ENCODE measurements at regions not wholly inside any gene's neighbourhood (a gene's known extent, or its start where the extent isn't known, plus 50 kb on each side); places are given as distances from the start of the nearest gene placed in this dataset.

DNA sequence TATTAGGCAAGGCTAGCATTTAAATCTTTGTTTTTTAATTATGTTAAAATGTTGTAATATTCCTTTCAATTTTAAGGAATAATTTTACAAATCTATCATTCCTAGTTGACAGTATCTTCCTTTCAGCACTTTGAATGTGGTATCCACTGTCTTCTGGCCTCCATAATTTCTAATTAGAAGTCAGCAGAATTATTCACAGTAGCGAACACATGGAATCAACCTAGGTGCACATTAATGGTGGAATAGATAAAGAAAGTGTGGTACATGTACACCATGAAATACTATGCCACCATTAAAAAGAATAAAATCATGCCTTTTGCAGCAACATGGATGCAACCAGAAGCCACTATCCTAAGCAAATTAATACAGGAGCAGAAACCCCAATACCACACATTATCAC is 1887.8 kb downstream of the PCDH7 start:
- Histone ChIP-seq H3K4me1 (ENCODE audit: control insufficient read depth in 1 of 2, insufficient read depth in 2 of 2, low read length in 2 of 2) (no peaks in the 10 kb centered on the region), H3K4me3 (ENCODE audit: low read depth in 1 of 2, low read length in 2 of 2) (no peak overlapping the region), H3K27ac (ENCODE audit: low read length) (no peak overlapping the region), H3K27me3 (ENCODE audit: low read depth, low read length) (no peaks in the 10 kb centered on the region), H3K36me3 (ENCODE audit: control insufficient read depth in 1 of 2, insufficient read depth in 2 of 2, low read length in 2 of 2) (no peaks in the 10 kb centered on the region), H3K9me3 (ENCODE audit: control insufficient read depth in 1 of 2, low read length in 2 of 2) (peaks cover 0 to 3% of the 10 kb centered on the region in 2 donors)

DNA sequence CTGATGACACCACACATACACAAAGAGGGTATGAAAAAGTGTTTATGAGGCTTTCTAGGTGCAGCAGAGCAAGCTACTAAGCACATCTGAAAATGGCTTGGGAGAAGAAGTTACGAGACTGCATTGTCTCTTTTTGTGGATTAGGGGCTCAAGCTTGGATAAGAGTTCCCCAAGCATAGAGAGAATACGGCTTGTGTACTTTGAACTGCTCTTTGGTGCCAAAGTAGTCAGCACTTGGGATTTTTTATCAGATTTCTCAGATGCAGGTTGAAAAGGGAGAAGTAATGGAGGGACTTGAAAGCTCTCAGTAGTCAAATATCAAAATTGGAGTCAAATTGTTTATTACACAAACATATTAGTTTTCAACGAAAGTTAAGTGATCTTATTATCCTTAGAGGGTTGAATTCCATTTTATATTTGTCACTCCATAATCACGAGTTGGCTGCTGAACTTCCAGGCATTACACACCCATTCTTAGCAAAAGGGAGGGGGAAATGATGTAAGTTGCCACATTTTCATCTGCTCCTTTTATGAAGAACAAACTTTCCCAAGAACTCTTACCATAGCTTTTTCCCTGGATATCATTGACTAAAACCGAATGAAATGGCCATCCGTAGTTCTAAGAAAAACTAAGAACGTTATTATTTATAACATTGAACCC is 1904.9 kb downstream of the PCDH7 start:
- no peak overlapping the region for H3K27ac ChIP-seq (ENCODE audit: low read length)
- H3K36me3 ChIP-seq (ENCODE audit: control insufficient read depth in 1 of 2, insufficient read depth in 2 of 2, low read length in 2 of 2): no peaks in the 10 kb centered on the region
- peaks cover 0 to 5% of the 10 kb centered on the region in 2 donors for H3K9me3 ChIP-seq (ENCODE audit: control insufficient read depth in 1 of 2, low read length in 2 of 2)

DNA sequence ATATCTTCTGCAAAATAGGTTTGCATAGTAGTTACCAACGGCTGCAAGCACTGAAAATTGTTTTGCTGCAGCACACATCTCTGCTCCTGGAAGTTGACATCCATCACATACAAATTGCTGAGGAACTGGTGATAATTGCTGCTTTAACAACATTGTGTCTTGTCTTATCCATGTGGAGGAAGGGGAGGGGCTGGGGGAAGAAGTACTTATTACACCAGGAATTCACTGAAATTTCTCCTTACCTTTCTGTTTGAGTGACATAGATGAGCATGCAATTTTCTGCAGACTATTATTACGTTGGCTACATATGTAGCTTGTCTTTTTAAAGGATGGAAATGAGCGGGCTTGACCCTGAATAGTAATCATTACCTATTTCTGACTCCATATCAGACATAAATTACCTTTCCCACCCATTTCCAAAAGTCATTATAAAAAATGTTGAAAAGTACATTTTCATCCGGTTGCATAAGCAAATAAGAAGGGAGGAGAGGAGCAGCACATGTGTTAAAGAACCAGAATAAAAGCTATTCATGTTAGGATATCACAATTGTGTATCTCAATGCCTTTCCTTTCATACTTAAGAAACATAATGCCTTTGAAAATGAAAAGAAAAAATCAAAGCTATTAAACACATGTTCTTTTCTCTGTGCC is 1905.6 kb downstream of the PCDH7 start:
- H3K4me1 ChIP-seq (ENCODE audit: control insufficient read depth in 1 of 2, insufficient read depth in 2 of 2, low read length in 2 of 2): no peaks in the 10 kb centered on the region
- H3K27ac ChIP-seq (ENCODE audit: low read length): no peak overlapping the region
- H3K4me3 ChIP-seq (ENCODE audit: low read depth in 1 of 2, low read length in 2 of 2): no peak overlapping the region
- peaks cover 0 to 5% of the 10 kb centered on the region in 2 donors for H3K9me3 ChIP-seq (ENCODE audit: control insufficient read depth in 1 of 2, low read length in 2 of 2)
- H3K36me3 ChIP-seq (ENCODE audit: control insufficient read depth in 1 of 2, insufficient read depth in 2 of 2, low read length in 2 of 2): no peaks in the 10 kb centered on the region
- H3K27me3 ChIP-seq (ENCODE audit: low read depth, low read length): no peaks in the 10 kb centered on the region

More for the DNA sequence above, 1904.9 kb downstream of the PCDH7 start:
- H3K4me3 ChIP-seq (ENCODE audit: low read depth in 1 of 2, low read length in 2 of 2): no peak overlapping the region
- H3K27me3 ChIP-seq (ENCODE audit: low read depth, low read length): no peaks in the 10 kb centered on the region
- H3K4me1 ChIP-seq (ENCODE audit: control insufficient read depth in 1 of 2, insufficient read depth in 2 of 2, low read length in 2 of 2): no peaks in the 10 kb centered on the region

DNA sequence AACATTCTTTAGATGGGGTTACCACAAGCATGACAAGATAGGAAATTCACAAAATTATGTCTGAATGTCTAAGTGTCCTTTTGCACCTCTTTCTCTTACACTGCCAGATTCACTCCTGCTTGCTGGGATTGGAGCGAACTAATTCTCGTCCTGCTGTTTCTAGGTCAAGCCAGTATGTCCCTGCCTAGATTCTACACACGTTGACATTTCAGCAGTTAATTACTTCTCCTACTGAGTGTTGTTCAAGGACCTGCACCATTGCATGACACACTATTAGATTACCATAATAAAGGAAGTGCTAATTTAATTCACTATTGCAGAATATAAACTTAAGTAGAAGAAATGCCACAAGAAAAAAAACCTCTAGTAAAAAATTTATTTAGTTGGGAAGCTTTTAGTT is 1911.7 kb downstream of the PCDH7 start:
- H3K27me3 ChIP-seq (ENCODE audit: low read depth, low read length): no peaks in the 10 kb centered on the region
- H3K27ac ChIP-seq (ENCODE audit: low read length): no peak overlapping the region
- H3K9me3 ChIP-seq (ENCODE audit: control insufficient read depth in 1 of 2, low read length in 2 of 2): peaks cover 0 to 5% of the 10 kb centered on the region in 2 donors
- H3K36me3 ChIP-seq (ENCODE audit: control insufficient read depth in 1 of 2, insufficient read depth in 2 of 2, low read length in 2 of 2): no peaks in the 10 kb centered on the region
- H3K4me3 ChIP-seq (ENCODE audit: low read depth in 1 of 2, low read length in 2 of 2): no peak overlapping the region
- H3K4me1 ChIP-seq (ENCODE audit: control insufficient read depth in 1 of 2, insufficient read depth in 2 of 2, low read length in 2 of 2): no peaks in the 10 kb centered on the region

DNA sequence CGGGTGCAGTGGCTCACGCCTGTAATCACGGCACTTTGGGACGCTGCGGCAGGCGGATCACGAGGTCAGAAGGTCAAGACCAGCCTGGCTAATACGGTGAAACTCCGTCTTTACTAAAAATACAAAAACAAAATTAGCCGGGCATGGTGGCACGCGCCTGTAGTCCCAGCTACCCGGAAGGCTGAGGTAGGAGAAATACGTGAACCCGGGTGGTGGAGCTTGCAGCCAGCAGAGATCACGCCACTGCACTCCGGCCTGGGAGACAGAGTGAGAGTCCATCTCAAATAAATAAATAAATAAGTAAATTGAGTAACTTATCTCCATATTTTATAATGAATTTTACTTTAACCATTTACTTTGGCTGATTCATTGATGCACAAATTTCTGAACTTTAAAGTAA is 1913.3 kb downstream of the PCDH7 start:
- Histone ChIP-seq H3K4me1 (ENCODE audit: control insufficient read depth in 1 of 2, insufficient read depth in 2 of 2, low read length in 2 of 2) (no peaks in the 10 kb centered on the region), H3K27me3 (ENCODE audit: low read depth, low read length) (no peaks in the 10 kb centered on the region), H3K27ac (ENCODE audit: low read length) (no peak overlapping the region), H3K4me3 (ENCODE audit: low read depth in 1 of 2, low read length in 2 of 2) (no peak overlapping the region), H3K36me3 (ENCODE audit: control insufficient read depth in 1 of 2, insufficient read depth in 2 of 2, low read length in 2 of 2) (no peaks in the 10 kb centered on the region), H3K9me3 (ENCODE audit: control insufficient read depth in 1 of 2, low read length in 2 of 2) (peaks cover 0 to 2% of the 10 kb centered on the region in 2 donors)

DNA sequence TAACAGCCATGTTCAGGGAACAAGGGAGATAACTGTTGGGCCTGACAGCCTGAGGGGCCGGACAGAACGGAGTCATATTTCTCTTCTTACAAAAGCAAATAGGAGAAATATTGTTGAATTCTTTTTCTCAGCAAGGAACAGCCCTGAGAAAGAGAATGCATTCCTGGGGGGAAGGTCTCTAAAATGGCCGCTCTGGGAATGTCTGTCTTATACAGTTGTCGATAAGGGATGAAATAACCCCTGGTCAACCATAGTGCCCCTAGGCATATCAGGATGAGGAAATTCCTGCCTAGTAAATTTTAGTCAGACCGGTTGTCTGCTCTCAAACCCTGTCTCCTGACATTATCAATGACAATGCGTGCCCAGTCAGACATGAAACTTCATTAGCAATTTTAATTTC is 1925.5 kb downstream of the PCDH7 start:
- H3K27ac ChIP-seq (ENCODE audit: low read length): no peak overlapping the region
- no peaks in the 10 kb centered on the region for H3K36me3 ChIP-seq (ENCODE audit: control insufficient read depth in 1 of 2, insufficient read depth in 2 of 2, low read length in 2 of 2)
- no peaks in the 10 kb centered on the region for H3K27me3 ChIP-seq (ENCODE audit: low read depth, low read length)

DNA sequence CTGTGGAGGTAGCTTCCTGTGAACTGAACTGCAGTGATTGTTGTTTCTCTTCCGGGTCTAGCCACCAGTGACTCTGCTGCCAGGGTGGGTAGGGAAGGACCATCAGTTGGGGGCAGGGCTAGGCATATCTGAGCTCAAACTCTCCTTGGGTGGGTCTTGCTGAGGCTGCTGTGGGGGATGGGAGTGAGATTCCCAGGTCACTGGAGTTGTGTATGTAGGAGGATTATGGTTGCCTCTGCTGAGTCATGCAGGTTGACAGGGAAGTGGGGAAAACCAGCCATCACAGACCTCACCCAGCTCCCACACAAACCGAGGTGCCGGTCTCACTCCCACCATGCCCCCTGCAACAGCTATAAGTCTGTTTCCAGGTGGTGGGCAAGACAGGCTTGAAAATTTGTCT is 1937.8 kb downstream of the PCDH7 start:
- peaks cover 0 to 9% of the 10 kb centered on the region in 2 donors for H3K9me3 ChIP-seq (ENCODE audit: control insufficient read depth in 1 of 2, low read length in 2 of 2)
- H3K27ac ChIP-seq (ENCODE audit: low read length): no peak overlapping the region
- H3K27me3 ChIP-seq (ENCODE audit: low read depth, low read length): no peaks in the 10 kb centered on the region
- no peak overlapping the region for H3K4me3 ChIP-seq (ENCODE audit: low read depth in 1 of 2, low read length in 2 of 2)
- no peaks in the 10 kb centered on the region for H3K4me1 ChIP-seq (ENCODE audit: control insufficient read depth in 1 of 2, insufficient read depth in 2 of 2, low read length in 2 of 2)
- H3K36me3 ChIP-seq (ENCODE audit: control insufficient read depth in 1 of 2, insufficient read depth in 2 of 2, low read length in 2 of 2): no peaks in the 10 kb centered on the region

More for the DNA sequence above, 1925.5 kb downstream of the PCDH7 start:
- Histone ChIP-seq H3K9me3 (ENCODE audit: control insufficient read depth in 1 of 2, low read length in 2 of 2) (peaks cover 0 to 6% of the 10 kb centered on the region in 2 donors), H3K4me1 (ENCODE audit: control insufficient read depth in 1 of 2, insufficient read depth in 2 of 2, low read length in 2 of 2) (no peaks in the 10 kb centered on the region), H3K4me3 (ENCODE audit: low read depth in 1 of 2, low read length in 2 of 2) (no peak overlapping the region)

DNA sequence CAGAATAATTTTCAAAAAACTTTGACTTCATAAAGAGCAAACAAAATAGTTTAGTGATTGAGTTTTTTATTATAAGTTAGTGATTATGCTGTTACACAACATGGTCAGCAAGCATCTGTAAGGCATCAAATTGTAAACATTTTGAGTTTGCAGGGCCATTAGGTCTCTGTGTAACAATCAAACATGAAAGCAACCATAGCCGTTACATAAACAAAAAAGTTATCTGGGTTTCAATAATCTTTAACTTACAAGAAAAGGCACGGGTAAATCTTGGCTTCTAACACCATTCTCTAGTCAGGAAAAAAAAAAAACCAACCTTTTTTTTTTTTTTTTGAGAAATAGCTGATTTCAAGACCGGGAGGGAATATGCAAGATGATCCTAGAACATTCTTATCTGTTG is 1941.1 kb downstream of the PCDH7 start:
- H3K27me3 ChIP-seq (ENCODE audit: low read depth, low read length): no peaks in the 10 kb centered on the region
- no peak overlapping the region for H3K4me3 ChIP-seq (ENCODE audit: low read depth in 1 of 2, low read length in 2 of 2)
- H3K27ac ChIP-seq (ENCODE audit: low read length): no peak overlapping the region
- H3K9me3 ChIP-seq (ENCODE audit: control insufficient read depth in 1 of 2, low read length in 2 of 2): peaks cover 0 to 3% of the 10 kb centered on the region in 2 donors
- no peaks in the 10 kb centered on the region for H3K4me1 ChIP-seq (ENCODE audit: control insufficient read depth in 1 of 2, insufficient read depth in 2 of 2, low read length in 2 of 2)
- H3K36me3 ChIP-seq (ENCODE audit: control insufficient read depth in 1 of 2, insufficient read depth in 2 of 2, low read length in 2 of 2): no peaks in the 10 kb centered on the region

DNA sequence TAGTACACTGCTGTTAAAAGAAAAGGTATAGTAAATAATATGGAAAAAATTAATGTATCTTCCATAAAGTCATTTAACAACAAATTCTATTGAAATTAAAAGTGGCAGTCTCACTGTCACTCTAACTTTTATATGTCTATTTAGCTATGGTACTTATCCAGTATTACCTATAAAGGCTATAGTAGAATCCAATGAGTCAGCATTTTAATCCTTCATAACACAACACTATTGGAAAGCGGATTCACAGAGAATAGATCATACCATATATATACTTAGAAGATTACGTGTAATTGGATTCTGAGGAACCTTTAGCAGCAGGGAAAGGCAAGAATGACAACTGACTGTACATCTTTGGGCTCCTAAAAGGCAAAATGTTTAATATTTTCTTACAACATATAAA is 1942.6 kb downstream of the PCDH7 start:
- no peaks in the 10 kb centered on the region for H3K36me3 ChIP-seq (ENCODE audit: control insufficient read depth in 1 of 2, insufficient read depth in 2 of 2, low read length in 2 of 2)
- no peaks in the 10 kb centered on the region for H3K4me1 ChIP-seq (ENCODE audit: control insufficient read depth in 1 of 2, insufficient read depth in 2 of 2, low read length in 2 of 2)
- H3K27ac ChIP-seq (ENCODE audit: low read length): no peak overlapping the region
- H3K4me3 ChIP-seq (ENCODE audit: low read depth in 1 of 2, low read length in 2 of 2): no peak overlapping the region
- no peaks in the 10 kb centered on the region for H3K27me3 ChIP-seq (ENCODE audit: low read depth, low read length)
- H3K9me3 ChIP-seq (ENCODE audit: control insufficient read depth in 1 of 2, low read length in 2 of 2): peaks cover 0 to 3% of the 10 kb centered on the region in 2 donors

DNA sequence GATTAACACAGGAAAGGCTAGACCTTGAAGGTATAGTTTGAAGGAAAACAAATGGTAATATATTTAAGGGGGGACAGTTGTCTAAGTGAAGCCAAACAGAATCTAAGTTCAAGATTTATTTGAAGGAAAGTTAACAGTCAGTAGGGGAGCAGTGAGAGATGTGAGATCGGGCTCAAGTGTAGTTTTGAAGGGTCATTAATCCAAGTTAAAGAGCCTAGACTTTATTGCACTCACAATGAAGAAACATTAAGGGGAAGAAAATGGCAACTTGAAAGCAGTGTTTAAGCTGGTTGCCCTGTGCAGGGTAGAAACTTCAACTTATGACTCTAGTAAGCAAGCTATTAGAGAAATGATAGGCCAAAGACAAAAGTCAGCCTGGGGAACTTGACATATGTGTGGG is 1952.2 kb downstream of the PCDH7 start:
- H3K4me1 ChIP-seq (ENCODE audit: control insufficient read depth in 1 of 2, insufficient read depth in 2 of 2, low read length in 2 of 2): no peaks in the 10 kb centered on the region
- no peak overlapping the region for H3K27ac ChIP-seq (ENCODE audit: low read length)
- H3K9me3 ChIP-seq (ENCODE audit: control insufficient read depth in 1 of 2, low read length in 2 of 2): no peaks in the 10 kb centered on the region
- no peak overlapping the region for H3K4me3 ChIP-seq (ENCODE audit: low read depth in 1 of 2, low read length in 2 of 2)
- no peaks in the 10 kb centered on the region for H3K36me3 ChIP-seq (ENCODE audit: control insufficient read depth in 1 of 2, insufficient read depth in 2 of 2, low read length in 2 of 2)
- no peaks in the 10 kb centered on the region for H3K27me3 ChIP-seq (ENCODE audit: low read depth, low read length)

DNA sequence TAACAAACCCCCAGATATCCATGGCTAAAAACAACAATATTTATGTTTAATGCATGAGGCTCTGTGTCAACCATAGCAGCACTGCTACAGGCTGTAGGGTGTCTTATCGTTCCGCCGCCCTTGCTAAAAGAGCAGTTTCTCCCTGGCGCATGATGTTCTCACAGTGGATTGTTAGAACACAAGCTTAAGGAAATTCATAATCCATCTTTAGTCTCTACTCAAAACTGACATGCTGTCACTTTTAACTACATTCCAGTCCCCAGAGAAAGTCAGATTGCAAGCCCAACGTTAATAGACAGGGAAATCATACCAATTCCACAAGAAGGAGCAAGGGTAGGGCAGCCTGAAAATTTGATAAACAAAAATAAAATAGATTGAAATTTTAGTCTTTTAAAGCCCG is 1960.8 kb downstream of the PCDH7 start:
- no peak overlapping the region for H3K4me3 ChIP-seq (ENCODE audit: low read depth in 1 of 2, low read length in 2 of 2)
- H3K36me3 ChIP-seq (ENCODE audit: control insufficient read depth in 1 of 2, insufficient read depth in 2 of 2, low read length in 2 of 2): no peaks in the 10 kb centered on the region
- H3K27ac ChIP-seq (ENCODE audit: low read length): no peak overlapping the region
- no peaks in the 10 kb centered on the region for H3K27me3 ChIP-seq (ENCODE audit: low read depth, low read length)
- H3K9me3 ChIP-seq (ENCODE audit: control insufficient read depth in 1 of 2, low read length in 2 of 2): no peaks in the 10 kb centered on the region
- no peaks in the 10 kb centered on the region for H3K4me1 ChIP-seq (ENCODE audit: control insufficient read depth in 1 of 2, insufficient read depth in 2 of 2, low read length in 2 of 2)

DNA sequence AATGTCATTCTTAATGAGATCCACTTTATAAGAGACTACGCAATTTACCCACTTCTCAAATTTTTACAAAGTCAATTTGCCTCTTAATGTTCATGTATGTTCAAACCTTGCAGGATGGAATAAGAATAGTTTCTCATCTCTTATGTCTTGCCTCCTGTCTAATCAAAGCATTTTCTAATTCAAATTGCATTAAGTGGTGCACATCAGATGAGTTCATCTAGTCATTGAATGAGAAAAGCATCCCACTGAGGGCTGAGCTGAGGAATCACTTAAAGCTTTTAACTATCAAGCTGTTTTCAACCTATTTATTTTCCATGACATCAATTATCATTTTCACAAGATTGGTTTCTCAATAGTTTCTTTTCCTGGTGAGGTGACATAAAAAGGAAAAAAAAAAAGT is 1964.0 kb downstream of the PCDH7 start:
- Histone ChIP-seq H3K27ac (ENCODE audit: low read length) (no peak overlapping the region), H3K27me3 (ENCODE audit: low read depth, low read length) (no peaks in the 10 kb centered on the region), H3K4me3 (ENCODE audit: low read depth in 1 of 2, low read length in 2 of 2) (no peak overlapping the region), H3K9me3 (ENCODE audit: control insufficient read depth in 1 of 2, low read length in 2 of 2) (no peaks in the 10 kb centered on the region), H3K4me1 (ENCODE audit: control insufficient read depth in 1 of 2, insufficient read depth in 2 of 2, low read length in 2 of 2) (no peaks in the 10 kb centered on the region), H3K36me3 (ENCODE audit: control insufficient read depth in 1 of 2, insufficient read depth in 2 of 2, low read length in 2 of 2) (no peaks in the 10 kb centered on the region)
